OCI-LY7 (cell line): ENCODE measurements at regions not wholly inside any gene's neighbourhood (a gene's known extent, or its start where the extent isn't known, plus 50 kb on each side); places are given as distances from the start of the nearest gene placed in this dataset.

ENCODE experiments used
- BruUV-seq: library from RNA; stranded (reverse); fragments of 400-500 nt; replicated peaks from 2 replicates; lab custom pipeline; 2021; lab: Mats Ljungman, UMichigan
- CTCF ChIA-PET: fragments of 300-600 bp; sonication (Branson Sonifier 250); formaldehyde crosslinking; loops from one replicate; lab custom pipeline; 2022; ENCODE audit warnings: antibody characterized with exemption; ENCODE audit not compliant: unreplicated experiment; lab: Charles Lee
- POLR2A ChIA-PET: fragments of 300-600 bp; sonication (Branson Sonifier 250); formaldehyde crosslinking; loops from one replicate; lab custom pipeline; 2022; ENCODE audit warnings: antibody characterized with exemption; lab: Charles Lee
- DNase-seq: peaks from one replicate; pipeline ENCODE4 v3.0.0-alpha.2; 2015; ENCODE audit warnings: low spot score
- H2AFZ ChIP-seq: fragments of 200-600 bp; sonication (generic), shearing (Covaris generic); 2 replicates; pipeline ENCODE4 v1.6.1; 2014; ENCODE audit warnings: mild to moderate bottlenecking, antibody characterized with exemption, low read length, moderate library complexity
- H3K27ac ChIP-seq: fragments of 200-600 bp; sonication (generic); 2 replicates; pipeline ENCODE4 v1.5.1; 2014; ENCODE audit warnings: mixed run types, low read depth, mild to moderate bottlenecking, moderate library complexity, low read length, inconsistent platforms; ENCODE audit not compliant: poor library complexity, severe bottlenecking
- H3K36me3 ChIP-seq: fragments of 200-600 bp; sonication (generic); 2 replicates; pipeline ENCODE4 v1.6.1; 2014; ENCODE audit warnings: mild to moderate bottlenecking, antibody characterized with exemption, low read length, moderate library complexity, mixed read lengths; ENCODE audit not compliant: insufficient read depth
- H3K4me1 ChIP-seq: fragments of 200-600 bp; sonication (generic); 2 replicates; pipeline ENCODE4 v1.5.1; 2014; ENCODE audit warnings: mild to moderate bottlenecking, low read length; ENCODE audit not compliant: insufficient read depth, poor library complexity, severe bottlenecking
- H3K4me2 ChIP-seq: fragments of 200-600 bp; sonication (generic); 2 replicates; pipeline ENCODE4 v1.6.1; 2014; ENCODE audit warnings: mild to moderate bottlenecking, low read length
- H3K4me3 ChIP-seq: fragments of 200-600 bp; sonication (generic); 2 replicates; pipeline ENCODE4 v1.5.1; 2014; ENCODE audit warnings: mild to moderate bottlenecking, low read depth, low read length; ENCODE audit not compliant: poor library complexity, severe bottlenecking
- H3K79me2 ChIP-seq: fragments of 200-600 bp; sonication (generic); 2 replicates; pipeline ENCODE4 v1.6.1; 2016; ENCODE audit warnings: low read depth, mild to moderate bottlenecking, low read length, moderate library complexity, mixed read lengths; ENCODE audit not compliant: insufficient read depth
- H3K9me2 ChIP-seq: fragments of 200-600 bp; sonication (generic); 2 replicates; pipeline ENCODE4 v1.6.1; 2016; ENCODE audit warnings: mild to moderate bottlenecking, low read length, mixed read lengths; ENCODE audit not compliant: insufficient read depth
- H3K9me3 ChIP-seq: fragments of 200-600 bp; sonication (generic); 2 replicates; pipeline ENCODE4 v1.6.1; 2014; ENCODE audit warnings: mild to moderate bottlenecking, mixed run types, low read length, mixed read lengths
- H4K20me1 ChIP-seq: fragments of 200-600 bp; sonication (generic); 2 replicates; pipeline ENCODE4 v1.6.1; 2014; ENCODE audit warnings: mild to moderate bottlenecking, antibody characterized with exemption, low read length, moderate library complexity, mixed read lengths; ENCODE audit not compliant: insufficient read depth
- EZH2phosphoT487 ChIP-seq: fragments of 200-600 bp; sonication (generic); IDR thresholded peaks from 2 replicates; pipeline ENCODE4 v1.6.1; 2018; ENCODE audit warnings: low read depth, borderline replicate concordance, mild to moderate bottlenecking, mixed run types, antibody characterized with exemption, low read length, moderate library complexity, mixed read lengths
- intact Hi-C: fragments of 100-400 bp; cut with micrococcal nuclease; formaldehyde crosslinking; loops from one replicate; pipeline ENCODE4 v1.10.0; 2022; ENCODE audit not compliant: unreplicated experiment
- TF ChIP-seq, protein P1 (sequence below): fragments of 200-600 bp; sonication (generic); conservative IDR thresholded peaks from 2 replicates; pipeline ENCODE4 v1.5.1; 2014; ENCODE audit warnings: mild to moderate bottlenecking, antibody characterized with exemption, low read length, moderate library complexity, mixed read lengths

DNA sequence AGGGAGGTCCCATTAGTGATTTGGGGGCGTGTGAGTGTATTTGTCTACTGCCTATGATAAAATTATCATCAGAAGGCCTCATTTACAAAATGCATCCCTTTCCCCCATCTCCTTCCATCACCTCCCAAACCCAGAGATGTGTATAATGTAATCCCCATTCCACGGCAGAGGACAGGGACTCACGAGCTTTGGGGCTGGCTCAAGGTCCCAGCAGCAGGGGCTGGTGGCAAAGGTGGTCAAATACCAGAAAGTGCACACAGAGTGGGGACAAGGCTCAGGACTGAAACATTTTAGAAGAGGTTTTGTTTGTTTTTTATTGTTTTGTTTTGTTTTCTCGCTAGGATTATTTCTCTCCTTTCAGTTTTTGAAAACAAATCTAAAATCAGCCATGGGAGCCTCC, 68.5 kb upstream of the TOP1 start:
- DNase-seq, result no peak
- BruUV-seq, result no TSS peak
- H3K79me2 ChIP-seq, result no peaks in the 10 kb centered on the region
- no peak overlapping the region for H3K4me3 ChIP-seq
- H3K4me2 ChIP-seq, result no peak overlapping the region
- H3K36me3 ChIP-seq, result no peaks in the 10 kb centered on the region
- intact Hi-C loops, result loop anchor here (5.0 to 10.0 kb wide), 4 partner anchors 163 to 1075 kb away; no protein-coding TSS in a partner anchor
- H2AFZ ChIP-seq, result no peak overlapping the region
- no peak overlapping the region for H3K27ac ChIP-seq
- no peaks in the 10 kb centered on the region for H3K9me2 ChIP-seq
- no peaks in the 10 kb centered on the region for H3K9me3 ChIP-seq
- peaks cover 17% of the 10 kb centered on the region for H3K4me1 ChIP-seq
- H4K20me1 ChIP-seq, result no peaks in the 10 kb centered on the region
- ChIA-PET CTCF (no interaction called here), POLR2A (no interaction called here)
- TF ChIP-seq, protein P1, sequence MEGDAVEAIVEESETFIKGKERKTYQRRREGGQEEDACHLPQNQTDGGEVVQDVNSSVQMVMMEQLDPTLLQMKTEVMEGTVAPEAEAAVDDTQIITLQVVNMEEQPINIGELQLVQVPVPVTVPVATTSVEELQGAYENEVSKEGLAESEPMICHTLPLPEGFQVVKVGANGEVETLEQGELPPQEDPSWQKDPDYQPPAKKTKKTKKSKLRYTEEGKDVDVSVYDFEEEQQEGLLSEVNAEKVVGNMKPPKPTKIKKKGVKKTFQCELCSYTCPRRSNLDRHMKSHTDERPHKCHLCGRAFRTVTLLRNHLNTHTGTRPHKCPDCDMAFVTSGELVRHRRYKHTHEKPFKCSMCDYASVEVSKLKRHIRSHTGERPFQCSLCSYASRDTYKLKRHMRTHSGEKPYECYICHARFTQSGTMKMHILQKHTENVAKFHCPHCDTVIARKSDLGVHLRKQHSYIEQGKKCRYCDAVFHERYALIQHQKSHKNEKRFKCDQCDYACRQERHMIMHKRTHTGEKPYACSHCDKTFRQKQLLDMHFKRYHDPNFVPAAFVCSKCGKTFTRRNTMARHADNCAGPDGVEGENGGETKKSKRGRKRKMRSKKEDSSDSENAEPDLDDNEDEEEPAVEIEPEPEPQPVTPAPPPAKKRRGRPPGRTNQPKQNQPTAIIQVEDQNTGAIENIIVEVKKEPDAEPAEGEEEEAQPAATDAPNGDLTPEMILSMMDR, result no peak
- no peak for TF ChIP-seq EZH2phosphoT487

DNA sequence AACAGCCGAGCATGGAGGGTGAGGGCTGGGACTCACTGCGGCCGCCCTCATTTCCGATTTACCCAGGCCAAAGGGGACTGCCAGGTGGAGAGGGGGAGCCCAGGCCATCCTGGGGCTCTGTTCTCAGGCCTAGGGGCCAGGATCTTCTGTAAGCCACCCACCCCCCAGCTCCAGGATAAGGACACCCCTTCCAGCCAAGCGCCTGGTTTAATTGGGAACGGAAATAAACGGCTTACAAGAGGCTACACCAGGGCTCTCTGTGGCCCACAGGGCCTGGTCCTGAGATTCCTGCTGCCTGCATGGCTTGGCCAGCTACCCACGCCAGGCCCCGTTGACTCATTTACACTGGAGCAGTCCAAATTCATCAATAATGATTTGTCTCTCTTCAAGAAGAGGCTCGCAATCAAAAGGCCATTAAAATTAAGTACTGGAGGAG, 68.1 kb upstream of the TOP1 start:
- no TSS peak for BruUV-seq
- Histone ChIP-seq H3K79me2 (no peaks in the 10 kb centered on the region), H3K4me3 (no peak overlapping the region), H3K4me1 (peaks cover 17% of the 10 kb centered on the region), H3K9me2 (no peaks in the 10 kb centered on the region), H3K9me3 (no peaks in the 10 kb centered on the region), H3K27ac (no peak overlapping the region), H2AFZ (no peak overlapping the region), H3K4me2 (no peak overlapping the region), H4K20me1 (no peaks in the 10 kb centered on the region), H3K36me3 (no peaks in the 10 kb centered on the region)
- ChIA-PET CTCF (interaction anchor here (0.7 kb wide), 1 partner anchor 14 kb away, joined by 3 read pairs; no protein-coding TSS in a partner anchor), POLR2A (no interaction called here)
- no peak for DNase-seq
- no peak for TF ChIP-seq EZH2phosphoT487
- TF ChIP-seq, protein P1, result no peak
- intact Hi-C loops, result loop anchor here (5.0 to 10.0 kb wide), 4 partner anchors 163 to 1076 kb away; no protein-coding TSS in a partner anchor

DNA sequence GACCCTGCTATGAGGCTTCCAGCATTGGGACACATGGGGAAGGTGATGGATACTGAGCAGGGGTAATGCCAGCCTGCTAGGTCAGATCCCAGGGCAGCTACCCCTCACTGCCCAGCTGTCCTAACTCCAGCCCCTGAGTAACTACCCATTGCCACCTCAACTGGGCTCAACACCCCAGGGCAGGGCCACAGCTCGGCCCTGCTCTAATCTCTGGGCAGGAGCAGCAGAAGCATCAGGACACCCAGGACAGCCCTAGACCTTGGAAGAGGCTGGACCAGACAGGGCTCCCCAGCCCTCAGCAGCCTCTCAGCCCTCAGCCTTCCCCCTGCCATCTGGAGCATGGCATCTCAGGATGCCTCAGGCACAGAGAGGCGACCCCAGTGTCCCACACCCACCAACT, 67.4 kb upstream of the TOP1 start:
- Histone ChIP-seq H3K79me2 (no peaks in the 10 kb centered on the region), H3K36me3 (no peaks in the 10 kb centered on the region), H3K9me3 (no peaks in the 10 kb centered on the region), H3K4me3 (no peak overlapping the region), H4K20me1 (no peaks in the 10 kb centered on the region), H2AFZ (no peak overlapping the region), H3K4me2 (no peak overlapping the region), H3K4me1 (peaks cover 22% of the 10 kb centered on the region), H3K27ac (no peak overlapping the region), H3K9me2 (no peaks in the 10 kb centered on the region)
- ChIA-PET POLR2A (no interaction called here), CTCF (interaction anchor here (0.7 kb wide), 1 partner anchor 15 kb away, joined by 3 read pairs; no protein-coding TSS in a partner anchor)
- no TSS peak for BruUV-seq
- no peak for TF ChIP-seq EZH2phosphoT487
- TF ChIP-seq, protein P1, result no peak
- intact Hi-C loops, result loop anchor here (5.0 to 10.0 kb wide), 4 partner anchors 164 to 1076 kb away; no protein-coding TSS in a partner anchor
- no peak for DNase-seq
